GM23338 (cell line): ENCODE measurements at regions not wholly inside any gene's neighbourhood (a gene's known extent, or its start where the extent isn't known, plus 50 kb on each side); places are given as distances from the start of the nearest gene placed in this dataset.

Source experiments
- ATAC-seq: fragments of 200-7000 bp; cut with Tn5 transposase; 3 replicates; pipeline ENCODE4 v1.9.1; 2020
- DNase-seq: peaks from one replicate; pipeline ENCODE4 v3.0.0-alpha.2; 2015; ENCODE audit warnings: low spot score
- H2AFZ ChIP-seq: fragments of 200-600 bp; sonication (generic); 2 replicates; pipeline ENCODE4 v1.8.0; 2016; ENCODE audit warnings: antibody characterized with exemption, mild to moderate bottlenecking, moderate library complexity
- H3F3A ChIP-seq: fragments of 200-600 bp; sonication (generic); replicated peaks from 2 replicates; pipeline ENCODE4 v1.8.0; 2017; ENCODE audit warnings: antibody characterized with exemption, mixed run types, low read depth
- H3K27ac ChIP-seq: fragments of 200-600 bp; sonication (generic); 2 replicates; pipeline ENCODE4 v1.6.1; 2016; ENCODE audit warnings: low read depth
- H3K27me3 ChIP-seq: fragments of 200-600 bp; sonication (generic); 2 replicates; pipeline ENCODE4 v1.8.0; 2016; ENCODE audit warnings: mild to moderate bottlenecking, mixed run types, moderate library complexity; ENCODE audit not compliant: insufficient read depth
- H3K36me3 ChIP-seq: fragments of 200-600 bp; sonication (generic); 2 replicates; pipeline ENCODE4 v1.8.0; 2016; ENCODE audit warnings: mild to moderate bottlenecking; ENCODE audit not compliant: insufficient read depth
- H3K4me1 ChIP-seq: fragments of 200-600 bp; sonication (generic); 2 replicates; pipeline ENCODE4 v1.8.0; 2016; ENCODE audit warnings: mild to moderate bottlenecking, moderate library complexity; ENCODE audit not compliant: insufficient read depth
- H3K4me2 ChIP-seq: fragments of 200-600 bp; sonication (generic); 2 replicates; pipeline ENCODE4 v1.7.1; 2017; ENCODE audit warnings: mixed run types
- H3K4me3 ChIP-seq: fragments of 200-600 bp; sonication (generic); 2 replicates; pipeline ENCODE4 v1.6.1; 2016; ENCODE audit warnings: mixed run types
- H3K79me2 ChIP-seq: fragments of 200-600 bp; sonication (generic); replicated peaks from 2 replicates; pipeline ENCODE4 v1.8.0; 2017; ENCODE audit warnings: mild to moderate bottlenecking; ENCODE audit not compliant: insufficient read depth
- H3K9me2 ChIP-seq: fragments of 200-600 bp; sonication (generic); 2 replicates; pipeline ENCODE4 v1.8.0; 2017; ENCODE audit not compliant: insufficient read depth
- H4K20me1 ChIP-seq: fragments of 200-600 bp; sonication (generic); replicated peaks from 2 replicates; pipeline ENCODE4 v1.8.0; 2017; ENCODE audit warnings: mild to moderate bottlenecking; ENCODE audit not compliant: insufficient read depth
- H3K27ac Mint-ChIP-seq: 2 replicates; pipeline ENCODE4 v1.8.0; 2020; ENCODE audit warnings: inconsistent platforms, mild to moderate bottlenecking, moderate library complexity, mixed read lengths
- H3K27me3 Mint-ChIP-seq: 3 replicates; pipeline ENCODE4 v1.8.0; 2022; ENCODE audit warnings: low read depth, mild to moderate bottlenecking, moderate library complexity, mixed read lengths, inconsistent platforms; ENCODE audit not compliant: insufficient read depth, poor library complexity
- H3K36me3 Mint-ChIP-seq: 3 replicates; pipeline ENCODE4 v1.8.0; 2021; ENCODE audit warnings: low read depth, mild to moderate bottlenecking, inconsistent platforms, moderate library complexity, mixed read lengths
- H3K4me1 Mint-ChIP-seq: 3 replicates; pipeline ENCODE4 v1.8.0; 2020; ENCODE audit warnings: mild to moderate bottlenecking, inconsistent platforms, mixed read lengths
- H3K4me3 Mint-ChIP-seq: 3 replicates; pipeline ENCODE4 v1.8.0; 2021; ENCODE audit warnings: moderate library complexity, mild to moderate bottlenecking, inconsistent platforms, mixed read lengths
- H3K9me3 Mint-ChIP-seq: 3 replicates; pipeline ENCODE4 v1.8.0; 2020; ENCODE audit warnings: moderate library complexity, mild to moderate bottlenecking, inconsistent platforms, mixed read lengths
- CREB1 ChIP-seq: fragments of 250-450 bp; sonication (Bioruptor Pico); IDR thresholded peaks from 2 replicates; pipeline ENCODE4 v1.5.0; 2020; ENCODE audit warnings: low read depth, mild to moderate bottlenecking, moderate library complexity
- EZH2 ChIP-seq: fragments of 200-600 bp; sonication (generic); IDR thresholded peaks from one replicate; pipeline ENCODE4 v1.8.0; 2017; ENCODE audit warnings: antibody characterized with exemption, mild to moderate bottlenecking, low read depth; ENCODE audit not compliant: unreplicated experiment
- EZH2phosphoT487 ChIP-seq: fragments of 200-600 bp; sonication (generic); IDR thresholded peaks from one replicate; pipeline ENCODE4 v1.8.1; 2018; ENCODE audit warnings: antibody characterized with exemption; ENCODE audit not compliant: unreplicated experiment
- JUNB ChIP-seq: IDR thresholded peaks from one replicate; pipeline ENCODE4 v1.6.1; 2016; ENCODE audit warnings: antibody characterized with exemption; ENCODE audit not compliant: unreplicated experiment
- NANOG ChIP-seq: IDR thresholded peaks from 2 replicates; pipeline ENCODE4 v1.6.1; 2016; ENCODE audit warnings: antibody characterized with exemption, borderline replicate concordance
- POLR2AphosphoS5 ChIP-seq: IDR thresholded peaks from 2 replicates; pipeline ENCODE4 v1.6.1; 2016; ENCODE audit warnings: antibody characterized with exemption, low read depth
- STAT1 ChIP-seq: IDR thresholded peaks from one replicate; pipeline ENCODE4 v1.6.1; 2016; ENCODE audit warnings: antibody characterized with exemption; ENCODE audit not compliant: unreplicated experiment
- ZNF114 ChIP-seq: fragments of 250-450 bp; sonication (Bioruptor Pico); IDR thresholded peaks from 2 replicates; pipeline ENCODE4 v1.5.0; 2020; ENCODE audit warnings: mild to moderate bottlenecking, moderate library complexity
- ZNF331 ChIP-seq: fragments of 250-450 bp; sonication (Bioruptor Pico); IDR thresholded peaks from 2 replicates; pipeline ENCODE4 v1.5.0; 2020; ENCODE audit warnings: low read depth, mild to moderate bottlenecking, moderate library complexity
- TF ChIP-seq, protein P1 (sequence below), 2 experiments: fragments of 200-600 bp in 1 of 2; sonication (generic) in 1 of 2; conservative IDR thresholded peaks; 2 replicates each; pipeline versions ENCODE4 v1.5.1 to v1.6.1; 2016 to 2017; ENCODE audit warnings: antibody characterized with exemption in 2 of 2, low read depth in 2 of 2, mild to moderate bottlenecking in 2 of 2, moderate library complexity in 1 of 2
- TF ChIP-seq, protein P2 (sequence below): IDR thresholded peaks from 2 replicates; pipeline ENCODE4 v1.6.1; 2016; ENCODE audit warnings: antibody characterized with exemption
- TF ChIP-seq, protein P3 (sequence below): IDR thresholded peaks from one replicate; pipeline ENCODE4 v1.6.1; 2018; ENCODE audit warnings: antibody characterized with exemption; ENCODE audit not compliant: unreplicated experiment
- TF ChIP-seq, protein P4 (sequence below): fragments of 250-450 bp; sonication (Bioruptor Pico); IDR thresholded peaks from 2 replicates; pipeline ENCODE4 v1.5.0; 2020; ENCODE audit warnings: mild to moderate bottlenecking, moderate library complexity

DNA sequence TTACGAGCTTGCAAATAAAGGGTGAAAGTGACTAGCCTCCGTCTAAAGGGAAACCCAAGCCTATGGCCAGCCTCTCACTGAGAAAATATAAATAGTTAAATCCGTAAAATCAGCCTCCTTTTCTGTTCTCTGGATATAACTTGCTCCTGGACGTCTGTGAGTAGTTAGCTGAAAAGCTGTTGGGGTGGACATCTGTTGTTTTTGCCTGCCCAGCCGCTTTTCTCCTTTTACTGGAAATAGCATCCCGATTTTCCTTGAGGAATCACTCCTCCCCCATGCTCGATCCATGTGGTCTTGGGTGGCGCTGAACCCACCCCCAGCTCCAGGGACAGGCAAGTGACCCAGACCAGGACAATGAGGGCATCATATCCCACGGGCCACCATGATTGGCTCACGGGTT lies 291.5 kb upstream of the ZNF507 start:
- Histone ChIP-seq H2AFZ (no peak overlapping the region), H4K20me1 (no peaks in the 10 kb centered on the region), H3K9me2 (peaks cover 21% of the 10 kb centered on the region; the same call in 1 of the 2 replicates), H3K79me2 (no peaks in the 10 kb centered on the region), H3K27me3 (no peaks in the 10 kb centered on the region), H3K4me2 (no peak overlapping the region), H3K4me3 (no peak overlapping the region), H3K4me1 (peaks cover 7% of the 10 kb centered on the region), H3K36me3 (no peaks in the 10 kb centered on the region), H3K27ac (no peak overlapping the region), H3F3A (no peaks in the 10 kb centered on the region)
- peaks cover 16% of the 10 kb centered on the region for H3K4me1 Mint-ChIP-seq
- H3K27ac Mint-ChIP-seq: no peak overlapping the region
- no peak for DNase-seq
- TF ChIP-seq NANOG (no peak), ZNF114 (CRISPR knock-in tag) (no peak), EZH2phosphoT487 (no peak), EZH2 (no peak), CREB1 (CRISPR knock-in tag) (no peak), POLR2AphosphoS5 (no peak), JUNB (no peak), ZNF331 (CRISPR knock-in tag) (no peak), STAT1 (no peak)
- TF ChIP-seq, protein P1, sequence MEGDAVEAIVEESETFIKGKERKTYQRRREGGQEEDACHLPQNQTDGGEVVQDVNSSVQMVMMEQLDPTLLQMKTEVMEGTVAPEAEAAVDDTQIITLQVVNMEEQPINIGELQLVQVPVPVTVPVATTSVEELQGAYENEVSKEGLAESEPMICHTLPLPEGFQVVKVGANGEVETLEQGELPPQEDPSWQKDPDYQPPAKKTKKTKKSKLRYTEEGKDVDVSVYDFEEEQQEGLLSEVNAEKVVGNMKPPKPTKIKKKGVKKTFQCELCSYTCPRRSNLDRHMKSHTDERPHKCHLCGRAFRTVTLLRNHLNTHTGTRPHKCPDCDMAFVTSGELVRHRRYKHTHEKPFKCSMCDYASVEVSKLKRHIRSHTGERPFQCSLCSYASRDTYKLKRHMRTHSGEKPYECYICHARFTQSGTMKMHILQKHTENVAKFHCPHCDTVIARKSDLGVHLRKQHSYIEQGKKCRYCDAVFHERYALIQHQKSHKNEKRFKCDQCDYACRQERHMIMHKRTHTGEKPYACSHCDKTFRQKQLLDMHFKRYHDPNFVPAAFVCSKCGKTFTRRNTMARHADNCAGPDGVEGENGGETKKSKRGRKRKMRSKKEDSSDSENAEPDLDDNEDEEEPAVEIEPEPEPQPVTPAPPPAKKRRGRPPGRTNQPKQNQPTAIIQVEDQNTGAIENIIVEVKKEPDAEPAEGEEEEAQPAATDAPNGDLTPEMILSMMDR (conservative IDR thresholded peaks at IDR 0.05; ENCODE audit: low read depth in 2 of 2): no peak
- TF ChIP-seq, protein P2, sequence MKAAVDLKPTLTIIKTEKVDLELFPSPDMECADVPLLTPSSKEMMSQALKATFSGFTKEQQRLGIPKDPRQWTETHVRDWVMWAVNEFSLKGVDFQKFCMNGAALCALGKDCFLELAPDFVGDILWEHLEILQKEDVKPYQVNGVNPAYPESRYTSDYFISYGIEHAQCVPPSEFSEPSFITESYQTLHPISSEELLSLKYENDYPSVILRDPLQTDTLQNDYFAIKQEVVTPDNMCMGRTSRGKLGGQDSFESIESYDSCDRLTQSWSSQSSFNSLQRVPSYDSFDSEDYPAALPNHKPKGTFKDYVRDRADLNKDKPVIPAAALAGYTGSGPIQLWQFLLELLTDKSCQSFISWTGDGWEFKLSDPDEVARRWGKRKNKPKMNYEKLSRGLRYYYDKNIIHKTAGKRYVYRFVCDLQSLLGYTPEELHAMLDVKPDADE: no peak
- TF ChIP-seq, protein P3, sequence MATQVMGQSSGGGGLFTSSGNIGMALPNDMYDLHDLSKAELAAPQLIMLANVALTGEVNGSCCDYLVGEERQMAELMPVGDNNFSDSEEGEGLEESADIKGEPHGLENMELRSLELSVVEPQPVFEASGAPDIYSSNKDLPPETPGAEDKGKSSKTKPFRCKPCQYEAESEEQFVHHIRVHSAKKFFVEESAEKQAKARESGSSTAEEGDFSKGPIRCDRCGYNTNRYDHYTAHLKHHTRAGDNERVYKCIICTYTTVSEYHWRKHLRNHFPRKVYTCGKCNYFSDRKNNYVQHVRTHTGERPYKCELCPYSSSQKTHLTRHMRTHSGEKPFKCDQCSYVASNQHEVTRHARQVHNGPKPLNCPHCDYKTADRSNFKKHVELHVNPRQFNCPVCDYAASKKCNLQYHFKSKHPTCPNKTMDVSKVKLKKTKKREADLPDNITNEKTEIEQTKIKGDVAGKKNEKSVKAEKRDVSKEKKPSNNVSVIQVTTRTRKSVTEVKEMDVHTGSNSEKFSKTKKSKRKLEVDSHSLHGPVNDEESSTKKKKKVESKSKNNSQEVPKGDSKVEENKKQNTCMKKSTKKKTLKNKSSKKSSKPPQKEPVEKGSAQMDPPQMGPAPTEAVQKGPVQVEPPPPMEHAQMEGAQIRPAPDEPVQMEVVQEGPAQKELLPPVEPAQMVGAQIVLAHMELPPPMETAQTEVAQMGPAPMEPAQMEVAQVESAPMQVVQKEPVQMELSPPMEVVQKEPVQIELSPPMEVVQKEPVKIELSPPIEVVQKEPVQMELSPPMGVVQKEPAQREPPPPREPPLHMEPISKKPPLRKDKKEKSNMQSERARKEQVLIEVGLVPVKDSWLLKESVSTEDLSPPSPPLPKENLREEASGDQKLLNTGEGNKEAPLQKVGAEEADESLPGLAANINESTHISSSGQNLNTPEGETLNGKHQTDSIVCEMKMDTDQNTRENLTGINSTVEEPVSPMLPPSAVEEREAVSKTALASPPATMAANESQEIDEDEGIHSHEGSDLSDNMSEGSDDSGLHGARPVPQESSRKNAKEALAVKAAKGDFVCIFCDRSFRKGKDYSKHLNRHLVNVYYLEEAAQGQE: no peak
- TF ChIP-seq, protein P4, sequence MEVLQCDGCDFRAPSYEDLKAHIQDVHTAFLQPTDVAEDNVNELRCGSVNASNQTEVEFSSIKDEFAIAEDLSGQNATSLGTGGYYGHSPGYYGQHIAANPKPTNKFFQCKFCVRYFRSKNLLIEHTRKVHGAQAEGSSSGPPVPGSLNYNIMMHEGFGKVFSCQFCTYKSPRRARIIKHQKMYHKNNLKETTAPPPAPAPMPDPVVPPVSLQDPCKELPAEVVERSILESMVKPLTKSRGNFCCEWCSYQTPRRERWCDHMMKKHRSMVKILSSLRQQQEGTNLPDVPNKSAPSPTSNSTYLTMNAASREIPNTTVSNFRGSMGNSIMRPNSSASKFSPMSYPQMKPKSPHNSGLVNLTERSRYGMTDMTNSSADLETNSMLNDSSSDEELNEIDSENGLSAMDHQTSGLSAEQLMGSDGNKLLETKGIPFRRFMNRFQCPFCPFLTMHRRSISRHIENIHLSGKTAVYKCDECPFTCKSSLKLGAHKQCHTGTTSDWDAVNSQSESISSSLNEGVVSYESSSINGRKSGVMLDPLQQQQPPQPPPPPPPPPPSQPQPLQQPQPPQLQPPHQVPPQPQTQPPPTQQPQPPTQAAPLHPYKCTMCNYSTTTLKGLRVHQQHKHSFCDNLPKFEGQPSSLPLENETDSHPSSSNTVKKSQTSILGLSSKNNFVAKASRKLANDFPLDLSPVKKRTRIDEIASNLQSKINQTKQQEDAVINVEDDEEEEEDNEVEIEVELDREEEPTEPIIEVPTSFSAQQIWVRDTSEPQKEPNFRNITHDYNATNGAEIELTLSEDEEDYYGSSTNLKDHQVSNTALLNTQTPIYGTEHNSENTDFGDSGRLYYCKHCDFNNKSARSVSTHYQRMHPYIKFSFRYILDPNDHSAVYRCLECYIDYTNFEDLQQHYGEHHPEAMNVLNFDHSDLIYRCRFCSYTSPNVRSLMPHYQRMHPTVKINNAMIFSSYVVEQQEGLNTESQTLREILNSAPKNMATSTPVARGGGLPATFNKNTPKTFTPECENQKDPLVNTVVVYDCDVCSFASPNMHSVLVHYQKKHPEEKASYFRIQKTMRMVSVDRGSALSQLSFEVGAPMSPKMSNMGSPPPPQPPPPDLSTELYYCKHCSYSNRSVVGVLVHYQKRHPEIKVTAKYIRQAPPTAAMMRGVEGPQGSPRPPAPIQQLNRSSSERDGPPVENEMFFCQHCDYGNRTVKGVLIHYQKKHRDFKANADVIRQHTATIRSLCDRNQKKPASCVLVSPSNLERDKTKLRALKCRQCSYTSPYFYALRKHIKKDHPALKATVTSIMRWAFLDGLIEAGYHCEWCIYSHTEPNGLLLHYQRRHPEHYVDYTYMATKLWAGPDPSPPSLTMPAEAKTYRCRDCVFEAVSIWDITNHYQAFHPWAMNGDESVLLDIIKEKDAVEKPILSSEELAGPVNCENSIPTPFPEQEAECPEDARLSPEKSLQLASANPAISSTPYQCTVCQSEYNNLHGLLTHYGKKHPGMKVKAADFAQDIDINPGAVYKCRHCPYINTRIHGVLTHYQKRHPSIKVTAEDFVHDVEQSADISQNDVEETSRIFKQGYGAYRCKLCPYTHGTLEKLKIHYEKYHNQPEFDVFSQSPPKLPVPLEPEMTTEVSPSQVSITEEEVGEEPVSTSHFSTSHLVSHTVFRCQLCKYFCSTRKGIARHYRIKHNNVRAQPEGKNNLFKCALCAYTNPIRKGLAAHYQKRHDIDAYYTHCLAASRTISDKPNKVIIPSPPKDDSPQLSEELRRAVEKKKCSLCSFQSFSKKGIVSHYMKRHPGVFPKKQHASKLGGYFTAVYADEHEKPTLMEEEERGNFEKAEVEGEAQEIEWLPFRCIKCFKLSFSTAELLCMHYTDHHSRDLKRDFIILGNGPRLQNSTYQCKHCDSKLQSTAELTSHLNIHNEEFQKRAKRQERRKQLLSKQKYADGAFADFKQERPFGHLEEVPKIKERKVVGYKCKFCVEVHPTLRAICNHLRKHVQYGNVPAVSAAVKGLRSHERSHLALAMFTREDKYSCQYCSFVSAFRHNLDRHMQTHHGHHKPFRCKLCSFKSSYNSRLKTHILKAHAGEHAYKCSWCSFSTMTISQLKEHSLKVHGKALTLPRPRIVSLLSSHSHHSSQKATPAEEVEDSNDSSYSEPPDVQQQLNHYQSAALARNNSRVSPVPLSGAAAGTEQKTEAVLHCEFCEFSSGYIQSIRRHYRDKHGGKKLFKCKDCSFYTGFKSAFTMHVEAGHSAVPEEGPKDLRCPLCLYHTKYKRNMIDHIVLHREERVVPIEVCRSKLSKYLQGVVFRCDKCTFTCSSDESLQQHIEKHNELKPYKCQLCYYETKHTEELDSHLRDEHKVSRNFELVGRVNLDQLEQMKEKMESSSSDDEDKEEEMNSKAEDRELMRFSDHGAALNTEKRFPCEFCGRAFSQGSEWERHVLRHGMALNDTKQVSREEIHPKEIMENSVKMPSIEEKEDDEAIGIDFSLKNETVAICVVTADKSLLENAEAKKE (CRISPR knock-in tag): no peak
- H3K9me3 Mint-ChIP-seq: peaks cover 2% of the 10 kb centered on the region; the same call in 1 of the 3 replicates
- H3K4me3 Mint-ChIP-seq: no peak overlapping the region
- H3K27me3 Mint-ChIP-seq: peaks cover 12% of the 10 kb centered on the region
- peaks cover 3% of the 10 kb centered on the region; the same call in 1 of the 3 replicates for H3K36me3 Mint-ChIP-seq
- ATAC-seq: no peak
